ENCODE measurements at regions not wholly inside any gene's neighbourhood (a gene's known extent, or its start where the extent isn't known, plus 50 kb on each side); places are given as distances from the start of the nearest gene placed in this dataset.

DNA sequence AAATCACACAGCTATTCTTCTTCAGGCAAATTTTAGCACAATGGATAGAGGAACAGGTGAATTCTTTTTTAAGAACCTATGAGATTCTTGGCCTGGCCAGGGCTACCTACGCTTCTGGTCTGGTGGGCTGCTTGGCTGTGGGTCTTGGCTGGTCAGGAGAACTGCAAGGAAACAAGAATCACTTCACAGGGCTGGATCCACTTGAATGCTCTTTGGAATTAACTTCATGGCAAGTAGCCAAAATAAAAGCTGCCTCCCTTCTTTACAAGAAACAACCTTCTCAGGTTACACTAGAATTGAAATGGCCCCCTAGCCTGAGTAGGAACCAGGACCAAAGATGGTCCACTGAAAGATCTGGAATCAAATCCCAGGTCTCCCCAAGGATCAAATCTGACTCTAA, 519.1 kb downstream of the IQCM start:
- TF ChIP-seq CTCF (IDR thresholded peaks at IDR 0.05) (no peak), MAFK (IDR thresholded peaks at IDR 0.05; ENCODE audit: partially characterized antibody) (no peak), EP300 (IDR thresholded peaks at IDR 0.05) (no peak), POLR2A (IDR thresholded peaks at IDR 0.05; ENCODE audit: low read length) (no peak), TFCP2L1 (CRISPR knock-in tag; IDR thresholded peaks at IDR 0.05) (no peak)
- TF ChIP-seq, protein P1, sequence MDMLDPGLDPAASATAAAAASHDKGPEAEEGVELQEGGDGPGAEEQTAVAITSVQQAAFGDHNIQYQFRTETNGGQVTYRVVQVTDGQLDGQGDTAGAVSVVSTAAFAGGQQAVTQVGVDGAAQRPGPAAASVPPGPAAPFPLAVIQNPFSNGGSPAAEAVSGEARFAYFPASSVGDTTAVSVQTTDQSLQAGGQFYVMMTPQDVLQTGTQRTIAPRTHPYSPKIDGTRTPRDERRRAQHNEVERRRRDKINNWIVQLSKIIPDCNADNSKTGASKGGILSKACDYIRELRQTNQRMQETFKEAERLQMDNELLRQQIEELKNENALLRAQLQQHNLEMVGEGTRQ (IDR thresholded peaks at IDR 0.05), result no peak
